BLaER1 (cell line): ENCODE measurements at regions not wholly inside any gene's neighbourhood (a gene's known extent, or its start where the extent isn't known, plus 50 kb on each side); places are given as distances from the start of the nearest gene placed in this dataset.
A peak's percentile ranks its signal among the peaks of the same experiment; 100 is the strongest.

Experiments
- H3K27ac ChIP-seq: shearing (Covaris generic); formaldehyde crosslinking; 2 replicates; pipeline ENCODE4 v1.8.1; 2022
- H3K27me3 ChIP-seq: shearing (Covaris generic); formaldehyde crosslinking; 2 replicates; pipeline ENCODE4 v1.8.1; 2022
- H3K36me3 ChIP-seq: shearing (Covaris generic); formaldehyde crosslinking; 2 replicates; pipeline ENCODE4 v1.8.1; 2022
- H3K4me1 ChIP-seq: shearing (Covaris generic); formaldehyde crosslinking; 2 replicates; pipeline ENCODE4 v1.8.1; 2022
- H3K4me2 ChIP-seq: shearing (Covaris generic); formaldehyde crosslinking; 2 replicates; pipeline ENCODE4 v1.8.1; 2022
- H3K4me3 ChIP-seq: shearing (Covaris generic); formaldehyde crosslinking; 2 replicates; pipeline ENCODE4 v1.8.1; 2022
- H3K9ac ChIP-seq: shearing (Covaris generic); formaldehyde crosslinking; 2 replicates; pipeline ENCODE4 v1.8.1; 2022
- H3K9me3 ChIP-seq: shearing (Covaris generic); formaldehyde crosslinking; 2 replicates; pipeline ENCODE4 v1.8.1; 2022
- H4K20me1 ChIP-seq: shearing (Covaris generic); formaldehyde crosslinking; 2 replicates; pipeline ENCODE4 v1.8.1; 2022
- Cebpa-rat ChIP-seq: shearing (Covaris generic); IDR thresholded peaks from 2 replicates; pipeline ENCODE4 v1.8.1; 2022

DNA sequence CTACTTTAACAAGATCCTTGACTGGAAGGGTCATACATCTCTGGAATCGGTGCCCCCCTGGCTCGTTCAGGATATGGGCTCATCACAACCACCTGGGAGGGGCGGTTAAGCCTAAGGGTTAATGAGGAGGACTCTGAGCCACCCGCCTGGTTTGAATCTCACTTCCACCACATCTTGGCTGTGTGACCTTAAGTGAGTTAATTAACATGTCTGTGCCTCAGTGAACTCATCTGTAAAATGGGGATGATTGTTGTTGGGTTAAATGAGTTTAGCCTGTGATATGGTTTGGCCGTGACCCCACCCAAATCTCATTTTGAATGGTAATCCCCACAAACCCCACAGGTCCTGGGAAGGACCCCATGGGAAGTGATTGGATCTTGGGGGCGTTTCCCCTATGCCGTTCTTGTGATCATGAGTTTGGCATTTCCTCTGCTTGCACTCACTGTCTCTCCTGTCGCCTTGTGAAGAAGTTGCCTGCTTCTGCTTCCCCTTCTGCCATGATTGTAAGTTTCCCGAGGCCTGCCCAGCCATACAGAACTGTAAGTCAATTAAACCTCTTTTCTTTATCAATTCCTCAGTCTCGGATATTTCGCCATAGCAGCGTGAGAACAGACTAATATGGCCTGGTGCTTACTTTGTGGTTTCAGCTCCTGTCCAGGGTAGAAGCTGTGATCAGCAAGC is 214.0 kb upstream of the CIBAR2 start:
- Histone ChIP-seq H4K20me1 (no peaks in the 10 kb centered on the region), H3K4me1 (peaks cover 78% of the 10 kb centered on the region), H3K27ac (0 out of 2 replicates have a peak overlapping the region, but pooled peaks have one; percentile 42), H3K4me2 (peak overlapping the region; percentile 95), H3K9me3 (peaks cover 4% of the 10 kb centered on the region; the same call in 1 of the 2 replicates), H3K9ac (no peak overlapping the region), H3K36me3 (no peaks in the 10 kb centered on the region), H3K27me3 (no peaks in the 10 kb centered on the region), H3K4me3 (no peak overlapping the region)
- TF ChIP-seq Cebpa-rat = no peak

DNA sequence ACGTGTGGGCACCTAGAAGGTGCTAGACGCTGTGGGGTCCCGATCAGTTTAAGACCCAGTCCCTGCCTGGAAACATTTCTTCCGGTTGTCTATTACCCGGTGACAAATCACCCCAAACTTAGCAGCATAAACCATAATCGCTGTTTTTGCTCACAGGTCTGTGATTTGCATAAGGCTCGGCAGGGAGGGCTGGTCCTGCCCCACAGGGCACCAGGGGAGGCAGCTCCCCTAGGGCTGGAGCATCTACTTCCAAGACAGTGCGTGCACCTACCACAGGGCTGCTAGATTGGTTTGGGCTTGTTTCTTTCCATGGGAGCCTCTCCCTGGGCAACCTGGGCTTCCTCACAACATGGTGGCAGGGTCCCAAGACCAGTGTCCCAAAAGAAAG is 214.5 kb upstream of the CIBAR2 start:
- H3K9me3 ChIP-seq = peaks cover 4% of the 10 kb centered on the region; the same call in 1 of the 2 replicates
- H3K27ac ChIP-seq = peak overlapping the region; percentile 42
- H3K27me3 ChIP-seq = no peaks in the 10 kb centered on the region
- H3K4me2 ChIP-seq = peak overlapping the region; percentile 95
- no peak for TF ChIP-seq Cebpa-rat
- no peak overlapping the region for H3K9ac ChIP-seq
- H3K36me3 ChIP-seq = no peaks in the 10 kb centered on the region
- no peak overlapping the region for H3K4me3 ChIP-seq
- H4K20me1 ChIP-seq = no peaks in the 10 kb centered on the region
- peaks cover 73% of the 10 kb centered on the region for H3K4me1 ChIP-seq

DNA sequence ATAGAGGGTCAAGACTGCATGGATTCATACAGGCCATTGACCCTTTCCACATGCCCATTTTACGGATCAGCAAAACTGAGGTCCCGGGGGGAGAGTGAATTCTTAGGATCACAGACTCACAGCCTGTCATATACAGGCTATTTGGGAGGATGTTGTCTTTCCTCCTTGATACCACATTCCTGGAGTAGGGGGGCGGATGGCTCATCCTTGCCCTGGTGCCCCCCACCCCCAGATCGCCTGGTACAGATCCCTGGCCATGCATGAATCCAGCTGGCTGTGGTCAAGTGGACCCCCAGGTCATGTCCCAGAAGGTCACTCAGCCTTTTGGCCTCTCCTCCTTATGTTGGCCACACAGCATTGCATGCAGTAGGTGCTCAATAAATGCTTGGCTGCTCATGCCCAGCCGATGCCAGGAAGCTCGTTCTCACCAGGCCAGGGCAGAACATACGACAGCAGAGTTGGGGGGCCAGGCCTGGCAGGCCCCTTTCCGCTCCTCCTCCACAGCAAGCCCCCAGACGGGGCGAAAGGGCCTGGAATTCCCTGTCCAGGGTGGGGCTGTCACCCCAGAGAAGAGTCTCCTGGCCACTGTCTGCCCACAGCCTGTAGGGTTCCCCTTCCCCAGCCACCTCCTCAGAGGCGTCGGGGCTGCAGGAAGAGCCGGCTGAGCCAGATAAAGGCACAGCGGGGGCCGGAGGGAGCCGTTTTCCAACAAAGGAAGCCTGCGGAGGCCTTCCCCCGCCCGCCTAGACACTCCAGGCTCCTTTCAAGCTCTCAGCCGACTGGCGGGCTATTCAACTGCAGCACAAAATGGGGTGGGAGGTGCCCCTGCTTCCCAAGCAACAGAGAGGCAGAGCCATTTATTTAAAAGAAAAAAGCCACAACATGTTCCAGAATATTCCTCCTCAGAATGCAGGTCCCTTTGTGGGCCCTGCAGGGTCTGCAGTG is 215.7 kb upstream of the CIBAR2 start:
- no peak for TF ChIP-seq Cebpa-rat
- Histone ChIP-seq H3K9ac (peak overlapping the region; percentile 60), H3K27ac (peak overlapping the region; percentile 85)

GRCh38 chr16:85328676-85329058 is 216.4 kb upstream of the CIBAR2 start:
- peak overlapping the region; percentile 85 for H3K27ac ChIP-seq
- no peak for TF ChIP-seq Cebpa-rat
- no peaks in the 10 kb centered on the region for H3K27me3 ChIP-seq

More for the DNA sequence above, 215.7 kb upstream of the CIBAR2 start:
- peak overlapping the region; percentile 95 for H3K4me2 ChIP-seq
- H3K4me1 ChIP-seq = peaks cover 61% of the 10 kb centered on the region
- peak overlapping the region; percentile 44; the same call in 1 of the 2 replicates for H3K4me3 ChIP-seq
- no peaks in the 10 kb centered on the region for H4K20me1 ChIP-seq
- peaks cover 4% of the 10 kb centered on the region; the same call in 1 of the 2 replicates for H3K9me3 ChIP-seq
- H3K27me3 ChIP-seq = no peaks in the 10 kb centered on the region
- no peaks in the 10 kb centered on the region for H3K36me3 ChIP-seq

GRCh38 chr16:85329059-85329812 is 217.0 kb upstream of the CIBAR2 start:
- Histone ChIP-seq H3K4me2 (peak overlapping the region; percentile 95), H3K9ac (peak overlapping the region; percentile 60; the same call in 1 of the 2 replicates), H4K20me1 (no peaks in the 10 kb centered on the region), H3K4me1 (peaks cover 56% of the 10 kb centered on the region), H3K36me3 (no peaks in the 10 kb centered on the region), H3K4me3 (peak overlapping the region; percentile 44), H3K27me3 (no peaks in the 10 kb centered on the region), H3K27ac (peak overlapping the region; percentile 85), H3K9me3 (no peaks in the 10 kb centered on the region)
- no peak for TF ChIP-seq Cebpa-rat

More at GRCh38 chr16:85328676-85329058, 216.4 kb upstream of the CIBAR2 start:
- Histone ChIP-seq H3K9me3 (peaks cover 4% of the 10 kb centered on the region; the same call in 1 of the 2 replicates), H3K4me3 (peak overlapping the region; percentile 44; the same call in 1 of the 2 replicates), H3K9ac (peak overlapping the region; percentile 60), H4K20me1 (no peaks in the 10 kb centered on the region), H3K4me1 (peaks cover 54% of the 10 kb centered on the region), H3K4me2 (peak overlapping the region; percentile 95), H3K36me3 (no peaks in the 10 kb centered on the region)

- H3K36me3 ChIP-seq = no peaks in the 10 kb centered on the region
- no peaks in the 10 kb centered on the region for H4K20me1 ChIP-seq
- TF ChIP-seq Cebpa-rat = no peak
- H3K27ac ChIP-seq = peak overlapping the region; percentile 51
- H3K9ac ChIP-seq = peak overlapping the region; percentile 42; the same call in 1 of the 2 replicates
- H3K4me1 ChIP-seq = peaks cover 66% of the 10 kb centered on the region
- no peaks in the 10 kb centered on the region for H3K27me3 ChIP-seq
- peak overlapping the region; percentile 95 for H3K4me2 ChIP-seq
- no peaks in the 10 kb centered on the region for H3K9me3 ChIP-seq
- no peak overlapping the region for H3K4me3 ChIP-seq
Measured at GRCh38 chr16:85330006-85330693, 217.9 kb upstream of the CIBAR2 start.

GRCh38 chr16:85330694-85331188 is 218.5 kb upstream of the CIBAR2 start:
- TF ChIP-seq Cebpa-rat = no peak
- no peaks in the 10 kb centered on the region for H3K9me3 ChIP-seq
- 0 out of 2 replicates have a peak overlapping the region, but pooled peaks have one; percentile 42 for H3K9ac ChIP-seq
- no peaks in the 10 kb centered on the region for H3K27me3 ChIP-seq
- peaks cover 71% of the 10 kb centered on the region for H3K4me1 ChIP-seq
- peak overlapping the region; percentile 51 for H3K27ac ChIP-seq
- no peaks in the 10 kb centered on the region for H3K36me3 ChIP-seq
- no peak overlapping the region for H3K4me3 ChIP-seq
- H4K20me1 ChIP-seq = no peaks in the 10 kb centered on the region
- peak overlapping the region; percentile 95 for H3K4me2 ChIP-seq

GRCh38 chr16:85331688-85332087 is 219.4 kb upstream of the CIBAR2 start:
- peaks cover 72% of the 10 kb centered on the region for H3K4me1 ChIP-seq
- H3K4me2 ChIP-seq = no peak overlapping the region
- H4K20me1 ChIP-seq = no peaks in the 10 kb centered on the region
- H3K9me3 ChIP-seq = no peaks in the 10 kb centered on the region
- no peaks in the 10 kb centered on the region for H3K27me3 ChIP-seq
- no peak for TF ChIP-seq Cebpa-rat
- H3K9ac ChIP-seq = no peak overlapping the region
- H3K4me3 ChIP-seq = no peak overlapping the region
- no peak overlapping the region for H3K27ac ChIP-seq
- no peaks in the 10 kb centered on the region for H3K36me3 ChIP-seq
